ENCODE measurements at regions not wholly inside any gene's neighbourhood (a gene's known extent, or its start where the extent isn't known, plus 50 kb on each side); places are given as distances from the start of the nearest gene placed in this dataset.

- TF ChIP-seq CTCF (IDR thresholded peaks at IDR 0.05) = no peak
- TF ChIP-seq POLR2A (IDR thresholded peaks at IDR 0.05) = no peak
These were observed 236.0 kb upstream of the IRX3 start for GRCh38 chr16:54522584-54522983.
